HG03378 (cell line): ENCODE measurements at regions not wholly inside any gene's neighbourhood (a gene's known extent, or its start where the extent isn't known, plus 50 kb on each side); places are given as distances from the start of the nearest gene placed in this dataset.

Source experiments
- ATAC-seq: cut with Tn5 transposase; IDR thresholded peaks from one replicate; pipeline ENCODE4 v1.9.1; 2021; ENCODE audit warnings: mild to moderate bottlenecking, moderate library complexity; ENCODE audit not compliant: unreplicated experiment

DNA sequence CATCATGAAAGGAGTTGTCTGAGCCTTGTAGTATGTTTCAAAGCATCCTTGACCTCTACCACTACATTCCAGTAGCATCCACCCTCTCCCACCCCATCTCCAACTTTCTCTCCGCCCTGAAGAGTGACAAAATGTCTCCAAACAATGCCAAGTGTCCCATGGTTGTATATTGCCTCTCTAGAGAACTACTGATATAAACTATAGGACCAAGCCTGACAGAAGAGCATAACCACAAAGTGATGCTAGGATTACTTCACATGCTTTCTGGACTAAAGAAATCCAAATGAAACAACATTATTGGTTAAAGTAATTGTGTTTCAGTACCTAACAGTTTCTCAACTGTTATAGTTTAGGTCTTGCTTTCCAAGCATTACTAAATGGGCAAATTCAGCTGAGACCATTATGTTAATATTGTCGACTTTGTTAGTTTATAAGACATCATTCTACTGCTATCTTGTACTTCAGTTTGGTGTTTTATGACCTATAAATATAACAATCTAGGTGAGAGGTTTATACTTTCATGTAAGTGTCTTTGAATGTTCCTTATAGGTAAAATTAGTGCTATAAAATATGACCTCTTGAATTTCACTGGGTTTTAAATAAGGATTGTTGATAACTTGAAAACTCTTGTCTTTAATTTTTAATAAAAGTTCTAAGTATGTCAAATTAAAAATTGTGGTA, 117.4 kb downstream of the SUCNR1 start:
- no peak for ATAC-seq

DNA sequence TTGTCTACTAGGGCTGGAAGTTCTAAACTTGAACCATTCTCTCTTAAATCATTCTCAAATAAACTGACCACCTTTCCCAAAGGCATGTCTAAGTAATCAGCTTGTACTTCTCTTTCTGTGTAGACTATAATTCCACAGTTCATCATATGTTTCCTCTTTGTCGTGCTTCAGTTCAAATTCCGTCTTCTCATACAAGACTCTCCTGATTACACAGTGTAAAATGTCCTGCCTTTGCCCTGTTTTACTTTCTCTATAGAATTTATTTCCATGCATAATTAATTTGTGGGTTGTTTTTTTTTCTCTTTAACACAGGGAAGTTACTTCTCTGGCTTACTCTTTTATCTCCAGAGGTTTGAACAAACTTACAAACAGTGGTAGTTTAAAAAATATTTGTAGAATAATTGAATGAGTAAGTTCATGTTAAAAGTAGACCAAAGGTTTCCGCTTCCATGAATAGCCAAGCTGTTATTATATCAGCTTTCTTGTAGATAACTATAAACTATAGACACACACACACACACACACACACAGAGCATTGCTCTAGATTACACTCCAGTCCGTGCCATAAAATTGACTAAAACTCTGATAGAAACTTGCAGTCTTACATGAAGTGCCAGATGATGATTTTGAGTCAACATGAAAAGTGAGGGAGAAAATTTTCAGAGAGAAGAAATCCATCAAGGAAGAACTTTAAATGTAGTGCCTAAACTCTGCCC, 119.0 kb downstream of the SUCNR1 start:
- no peak for ATAC-seq

DNA sequence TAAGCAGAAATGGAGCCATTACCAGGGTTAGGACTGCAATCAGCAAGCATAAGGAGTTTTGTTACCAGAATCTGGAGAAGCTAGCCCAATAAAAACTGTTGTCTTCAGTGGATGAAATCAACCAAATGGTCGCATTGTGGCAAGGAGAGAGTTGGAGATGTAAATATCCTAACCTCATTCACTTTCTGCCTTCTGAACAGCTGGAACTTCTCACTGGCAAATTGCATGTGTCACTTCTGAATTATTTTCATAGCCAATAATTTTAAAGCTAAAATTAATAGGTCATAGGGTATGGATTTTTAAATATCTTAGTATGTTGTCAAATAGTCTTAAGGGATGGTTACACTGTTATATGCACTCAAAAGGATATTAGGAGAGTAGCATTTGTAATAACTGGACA, 121.6 kb downstream of the SUCNR1 start:
- no peak for ATAC-seq

DNA sequence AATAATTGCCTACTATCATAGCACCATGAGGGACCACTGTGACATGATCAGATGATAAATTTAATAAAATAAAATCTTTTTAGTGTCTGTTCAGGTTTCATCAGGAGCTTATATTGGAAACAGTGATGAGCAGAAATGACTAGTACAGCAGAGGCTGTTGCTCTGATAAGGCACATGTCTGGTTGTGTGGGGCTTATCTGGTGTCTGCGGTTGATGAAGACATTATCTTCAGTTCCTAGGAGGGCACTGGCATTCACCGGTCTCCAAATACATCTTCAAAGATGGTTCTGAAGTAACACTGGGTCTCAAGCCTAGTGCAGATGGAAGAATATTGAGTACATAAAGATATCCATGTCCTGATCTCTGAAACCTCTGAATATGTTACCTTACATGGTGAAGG, 125.3 kb downstream of the SUCNR1 start:
- no peak for ATAC-seq

DNA sequence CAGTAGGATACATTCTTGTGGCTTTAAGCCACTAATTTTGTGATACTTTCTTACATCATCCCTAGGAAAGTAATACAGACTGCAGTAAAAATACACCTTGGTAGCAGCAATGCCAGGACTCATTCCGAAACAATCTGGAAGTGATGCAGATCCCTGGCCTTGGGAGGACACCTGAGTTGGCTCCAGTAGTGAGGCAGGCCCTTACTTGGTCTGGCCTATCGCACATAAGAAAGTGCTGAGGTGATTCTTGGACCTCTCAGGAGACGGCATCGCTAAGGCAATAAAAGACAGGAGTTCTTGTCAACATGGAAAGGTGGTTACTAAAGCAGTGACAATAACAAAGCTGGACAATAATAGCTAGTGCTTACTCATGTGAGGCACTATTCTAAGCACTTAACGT, 126.5 kb downstream of the SUCNR1 start:
- ATAC-seq = no peak

DNA sequence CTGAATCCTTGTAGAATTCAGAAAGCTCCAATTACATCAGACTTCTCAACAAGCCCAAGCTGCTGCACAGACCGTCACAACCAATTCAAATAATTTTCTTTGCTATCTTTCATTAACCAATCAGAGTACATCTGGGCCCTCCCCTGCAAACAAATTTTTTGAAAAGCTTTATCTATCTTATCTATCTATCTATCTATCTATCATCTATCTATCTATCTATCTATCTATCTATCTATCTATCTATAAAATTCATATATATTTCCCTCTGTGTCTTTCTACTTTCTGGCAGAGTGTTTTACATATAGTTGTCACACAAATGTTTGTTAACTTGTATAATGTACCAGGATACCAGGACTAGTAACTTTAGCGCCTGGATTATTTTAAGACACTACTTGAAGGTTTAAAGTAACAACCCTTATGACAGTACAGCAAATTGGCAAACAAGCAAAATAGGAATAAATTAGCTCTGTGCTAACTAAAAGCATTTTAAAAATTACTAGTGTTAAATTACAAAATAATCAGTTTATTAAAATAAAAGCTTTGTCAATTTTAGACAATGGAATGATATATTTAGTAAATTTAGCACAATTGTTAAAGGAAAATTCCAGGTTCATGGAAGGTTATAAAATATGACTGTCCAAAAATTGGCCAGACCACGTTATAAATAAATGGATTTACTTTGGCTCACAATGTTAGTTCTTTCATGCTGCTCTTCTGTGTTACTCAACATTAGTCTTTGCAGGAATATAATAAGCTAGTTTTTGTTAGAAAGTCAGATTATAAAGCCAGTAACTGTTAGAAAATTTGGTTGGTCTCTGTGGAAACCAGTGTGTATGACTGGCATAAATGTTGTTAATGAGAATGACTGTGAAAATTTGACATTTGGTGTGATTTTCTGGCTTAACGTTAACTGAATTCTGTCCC, 138.6 kb downstream of the SUCNR1 start:
- ATAC-seq = no peak

DNA sequence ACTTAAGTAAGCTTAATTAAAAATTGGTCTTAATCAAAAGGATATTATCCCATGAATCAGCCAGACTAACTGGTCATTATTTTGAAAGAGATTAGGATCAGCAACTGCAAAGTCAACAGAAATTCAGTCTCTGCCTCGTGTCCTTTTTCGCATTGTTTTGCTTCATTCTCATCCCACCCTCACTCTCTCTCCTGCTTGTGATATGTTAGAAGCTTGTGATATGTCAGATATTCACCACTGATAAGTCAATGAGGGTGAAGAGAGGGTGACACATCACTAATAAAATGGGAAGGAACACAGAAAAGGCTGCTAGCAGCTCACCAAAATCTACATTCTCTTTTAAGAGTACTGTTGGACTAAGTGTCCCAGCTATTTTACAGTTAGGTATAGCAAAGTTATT, 146.1 kb downstream of the SUCNR1 start:
- no peak for ATAC-seq

DNA sequence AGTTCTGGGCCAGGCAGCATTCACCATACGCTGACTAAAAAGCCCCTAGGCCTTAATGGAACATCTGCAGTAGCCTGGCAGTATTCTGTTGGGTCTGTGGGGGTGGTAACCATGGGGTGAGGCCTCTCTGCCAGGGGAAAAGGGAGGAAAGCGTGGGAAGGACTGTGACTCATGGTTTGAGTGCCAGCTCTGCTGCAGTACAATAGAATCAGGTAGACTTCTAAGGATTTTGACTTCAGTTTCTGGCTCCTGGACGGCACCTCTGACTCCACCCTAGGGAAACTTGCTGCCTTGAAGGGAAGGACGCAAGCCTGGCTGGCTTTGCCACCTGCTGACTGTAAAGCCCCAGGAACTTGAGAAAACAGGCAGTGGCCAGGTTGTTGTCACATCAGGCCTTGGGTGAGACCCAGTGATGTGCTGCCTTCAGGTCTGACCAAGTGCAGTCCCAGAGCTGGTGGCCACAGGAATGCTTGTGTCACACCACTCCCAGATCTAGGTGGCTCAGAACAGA, 148.6 kb downstream of the SUCNR1 start:
- ATAC-seq = peak; percentile 76

DNA sequence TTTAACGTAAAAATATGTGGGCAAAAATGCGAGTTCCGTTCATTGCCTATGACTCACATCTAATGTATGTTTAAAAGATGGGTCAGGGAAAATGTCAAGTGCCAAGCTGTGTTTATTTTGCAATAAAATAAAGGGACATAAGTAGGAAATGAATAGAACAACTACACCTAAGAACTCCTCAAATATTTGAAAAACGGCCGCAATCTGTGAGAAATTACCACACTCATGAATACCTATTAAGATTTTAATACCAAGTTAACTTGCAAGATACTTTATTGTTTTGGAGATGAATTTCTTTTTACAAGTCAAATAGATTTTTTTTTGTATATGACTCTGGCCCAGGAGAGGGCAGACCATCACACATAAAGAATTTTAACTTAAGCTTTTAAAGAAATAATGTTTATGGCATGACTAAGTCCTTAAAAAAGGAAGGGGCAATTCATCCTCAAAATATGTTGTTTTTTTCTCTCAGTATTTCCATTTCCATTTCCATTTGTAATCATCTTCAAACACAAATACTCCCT, 152.7 kb downstream of the SUCNR1 start:
- ATAC-seq = no peak

DNA sequence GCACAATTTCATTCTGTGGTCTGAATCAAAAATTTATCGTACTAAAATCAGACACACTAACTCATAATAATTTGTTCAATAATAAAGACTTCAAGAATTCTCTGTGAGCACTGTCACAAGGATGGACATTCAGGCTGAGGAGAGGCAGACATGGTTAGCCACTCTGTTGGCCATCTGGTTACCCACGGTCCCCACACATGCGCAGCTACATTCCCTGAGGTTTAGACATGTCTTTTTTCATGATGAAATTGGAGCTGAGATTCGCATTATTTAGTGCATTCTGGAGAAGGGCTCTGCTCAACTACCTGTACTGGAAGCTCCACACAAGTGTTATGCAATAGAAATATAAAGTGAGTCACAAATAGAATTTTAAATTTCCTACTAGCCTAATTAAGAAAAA, 156.9 kb downstream of the SUCNR1 start:
- ATAC-seq = no peak

DNA sequence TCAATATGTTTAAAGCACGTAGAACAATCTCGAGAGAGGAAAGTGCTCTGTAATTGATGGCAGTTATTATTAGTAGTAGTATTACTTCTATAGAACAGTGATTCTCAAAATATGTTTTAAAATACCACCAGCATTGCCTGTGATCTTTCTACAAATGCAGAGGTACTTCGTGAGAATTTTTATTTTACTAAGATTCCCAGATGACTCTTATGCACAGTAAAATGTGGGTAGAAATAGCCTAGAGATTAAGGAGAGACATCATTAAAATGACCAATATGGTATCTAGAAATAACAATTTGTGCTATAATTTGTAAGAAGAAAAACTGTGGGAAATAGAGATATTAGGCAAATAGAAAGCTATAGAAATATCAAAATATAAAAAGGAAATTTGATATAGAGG, 157.9 kb downstream of the SUCNR1 start:
- no peak for ATAC-seq

DNA sequence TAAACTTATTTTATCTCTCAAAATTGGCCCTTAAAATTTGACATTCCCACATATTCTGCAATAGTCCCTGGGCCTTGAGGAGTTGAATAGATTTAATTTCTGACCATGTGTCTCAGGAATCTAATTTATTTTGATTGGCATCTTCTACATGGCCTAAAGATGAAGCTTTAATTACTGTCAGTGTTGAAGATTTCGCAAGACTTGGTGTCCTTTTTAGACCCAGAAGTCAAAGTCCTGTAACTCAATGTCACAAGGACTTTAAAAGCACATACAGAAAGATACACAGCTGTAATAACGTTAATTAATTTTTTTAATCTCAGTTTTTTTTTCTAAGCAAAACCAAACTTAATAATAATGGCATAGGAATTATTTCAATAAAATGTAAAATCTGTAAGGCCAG, 163.9 kb downstream of the SUCNR1 start:
- ATAC-seq = no peak

DNA sequence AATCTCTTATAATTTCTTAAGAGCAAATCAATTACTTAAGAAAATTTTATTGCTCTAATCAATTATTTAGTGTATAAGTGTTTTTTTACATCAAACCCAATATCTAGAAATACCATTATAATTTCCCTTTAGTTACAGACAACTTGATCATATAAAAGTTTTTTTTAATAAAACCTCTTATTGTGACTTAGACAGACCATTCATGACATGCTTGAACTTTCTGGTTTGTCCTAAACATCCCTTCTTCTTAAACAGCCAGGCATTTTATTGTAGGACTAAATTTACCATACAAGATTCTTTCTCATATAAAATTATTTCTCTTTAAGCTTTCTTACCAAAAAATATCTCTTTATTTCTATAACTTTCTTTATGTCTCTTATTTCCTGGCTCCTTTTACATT, 164.5 kb downstream of the SUCNR1 start:
- ATAC-seq = no peak

DNA sequence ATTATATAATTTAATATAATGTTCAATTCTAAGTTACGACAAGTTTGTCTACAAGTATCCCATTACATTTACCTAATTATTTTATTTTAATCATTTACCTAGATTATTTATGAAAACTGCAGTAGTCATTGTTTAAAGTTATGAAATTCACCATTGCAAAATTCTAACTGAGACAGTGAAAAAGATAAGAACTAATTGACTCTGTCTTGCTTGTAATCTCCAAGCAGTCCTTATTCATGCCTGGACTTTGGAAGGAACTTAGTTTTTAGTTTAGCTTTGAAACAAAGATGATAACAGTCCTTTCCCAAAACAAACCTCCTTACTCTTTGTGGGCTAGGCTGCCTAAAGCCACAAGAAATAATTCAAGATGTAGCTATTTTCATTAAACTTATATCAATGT, 165.0 kb downstream of the SUCNR1 start:
- ATAC-seq = no peak

DNA sequence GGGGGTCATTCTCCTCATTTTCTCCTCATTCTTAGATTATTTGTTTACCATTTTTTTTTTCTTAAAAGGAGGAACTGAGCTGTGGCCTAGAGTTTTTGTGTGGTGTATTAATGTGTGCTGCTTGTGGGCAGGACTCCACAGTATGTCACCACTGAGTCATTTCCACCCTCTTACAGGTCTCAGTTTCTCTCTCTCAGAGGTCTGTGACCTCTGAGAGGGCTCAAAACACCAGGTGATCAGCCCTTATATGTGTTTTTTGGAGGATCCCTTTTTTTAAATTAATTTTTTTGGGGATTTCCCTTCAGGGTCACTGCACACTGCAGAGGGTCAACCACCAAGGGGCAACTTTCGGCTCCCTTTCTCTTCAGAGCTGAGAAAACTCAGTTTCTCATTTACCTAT, 166.4 kb downstream of the SUCNR1 start:
- ATAC-seq = peak; percentile 91

DNA sequence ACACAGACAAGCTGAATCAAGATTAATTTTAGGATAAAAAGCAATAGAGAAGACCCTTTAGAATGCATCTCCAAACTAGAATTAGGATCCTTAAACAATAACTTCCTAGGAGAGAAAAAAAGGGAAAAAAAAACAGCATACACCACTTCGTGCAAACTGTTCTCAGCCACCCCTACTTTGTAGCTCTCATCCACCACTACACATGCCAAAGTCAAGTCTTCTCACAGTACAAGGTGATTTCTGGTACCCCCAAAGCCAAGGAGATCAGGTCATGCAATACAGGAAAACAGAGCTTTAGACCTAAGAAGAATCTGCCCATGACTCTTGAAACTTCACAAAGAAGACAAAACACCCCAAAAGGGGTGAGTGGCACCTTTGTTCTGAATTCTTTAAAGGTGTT, 166.9 kb downstream of the SUCNR1 start:
- no peak for ATAC-seq

DNA sequence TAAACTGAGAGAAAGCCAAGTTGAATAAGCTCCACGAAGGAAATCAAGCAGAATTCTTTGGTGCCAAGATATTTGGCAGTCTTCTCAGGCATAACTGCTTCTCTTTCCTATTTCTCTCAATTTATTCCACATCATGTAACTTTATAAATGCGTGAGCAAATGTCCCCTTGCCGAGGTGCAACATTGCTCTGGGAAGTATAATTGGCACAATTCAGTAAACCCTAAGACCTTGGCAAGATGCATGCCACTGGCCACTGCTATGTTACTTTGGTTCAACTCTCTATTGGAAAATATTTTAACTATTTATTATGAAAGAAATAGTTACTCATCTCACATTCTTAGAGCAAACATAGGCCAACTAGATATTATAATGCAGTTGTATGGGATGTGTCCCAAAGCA, 170.2 kb downstream of the SUCNR1 start:
- ATAC-seq = no peak

DNA sequence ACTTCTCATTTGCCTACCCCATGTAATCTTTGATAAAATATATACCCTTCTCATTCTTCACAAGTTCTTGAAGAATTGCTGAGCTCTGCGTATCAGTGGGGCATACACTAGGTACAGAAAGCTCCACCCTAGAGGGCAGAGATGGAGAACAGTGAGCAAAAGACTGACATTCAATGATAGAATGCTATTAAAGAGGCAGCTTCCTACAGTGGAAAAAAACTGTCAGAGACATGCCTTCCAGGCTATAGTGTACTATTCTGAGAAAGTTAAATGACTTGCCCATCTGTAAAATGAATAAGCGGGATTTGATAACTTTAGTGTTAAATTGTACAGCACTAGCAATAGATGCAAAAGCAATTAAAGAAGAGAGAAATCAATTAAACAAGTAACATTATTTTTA, 172.8 kb downstream of the SUCNR1 start:
- no peak for ATAC-seq

DNA sequence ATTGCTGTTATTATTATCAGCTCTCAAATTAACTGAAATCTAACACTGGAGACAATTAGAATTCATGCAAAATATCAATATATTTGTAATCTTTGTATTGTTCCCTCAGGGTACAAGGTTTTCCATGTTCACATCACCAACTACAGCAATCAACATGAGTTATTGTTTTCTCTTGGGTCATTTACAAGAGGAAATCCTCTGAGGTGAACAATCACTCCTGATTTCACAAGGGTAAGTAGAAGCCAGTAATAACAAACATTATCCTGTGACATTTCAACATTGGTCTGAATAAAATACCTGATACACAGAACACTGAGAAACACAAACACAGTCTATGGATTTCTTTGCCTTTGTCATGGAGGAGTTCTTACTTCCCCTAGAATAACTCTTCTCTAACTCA, 174.0 kb downstream of the SUCNR1 start:
- ATAC-seq = no peak

DNA sequence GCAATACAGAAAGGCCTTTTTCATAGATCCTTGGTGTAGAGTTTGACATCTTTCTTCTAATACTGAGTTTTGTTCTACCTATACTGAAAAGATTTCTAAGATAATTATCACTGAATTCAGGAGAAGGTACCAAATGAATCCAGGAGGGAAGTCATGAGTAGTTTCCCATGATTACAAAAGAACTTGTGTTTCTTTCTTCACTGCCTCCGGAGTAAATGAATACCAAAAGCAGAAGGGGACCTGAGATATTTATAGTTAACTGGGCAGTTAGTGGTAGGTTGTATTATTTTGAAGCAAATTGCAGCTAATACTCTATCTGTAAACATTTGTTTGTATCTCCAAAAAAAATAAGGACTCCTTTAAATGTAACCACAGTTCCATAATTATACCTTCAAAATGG, 175.4 kb downstream of the SUCNR1 start:
- no peak for ATAC-seq

DNA sequence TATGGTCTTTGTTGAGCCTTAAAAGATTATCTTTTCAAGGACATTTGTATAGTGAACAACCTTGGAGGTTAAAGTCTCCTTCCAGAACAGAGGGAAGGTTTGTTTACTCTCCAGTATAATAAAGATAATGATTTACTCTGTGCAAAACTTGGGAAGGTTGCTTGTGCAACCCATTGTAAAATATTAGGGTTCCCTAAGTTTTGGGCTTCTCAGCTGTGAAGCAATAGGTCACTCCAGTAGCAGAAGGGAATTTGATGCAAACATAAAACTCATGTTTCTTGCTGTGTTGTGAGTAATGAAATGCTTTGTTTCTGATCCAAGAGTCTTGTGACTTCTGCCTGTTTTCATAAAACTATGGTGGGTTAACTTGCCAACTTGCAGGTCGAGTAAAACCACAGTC, 177.5 kb downstream of the SUCNR1 start:
- no peak for ATAC-seq
